Fibroblast of skin of abdomen (primary cell): ENCODE measurements at regions not wholly inside any gene's neighbourhood (a gene's known extent, or its start where the extent isn't known, plus 50 kb on each side); places are given as distances from the start of the nearest gene placed in this dataset.
A peak's percentile ranks its signal among the peaks of the same experiment; 100 is the strongest.

Experiments used
- DNase-seq: peaks from one replicate; pipeline ENCODE4 v3.0.0-alpha.2; 2013

- DNase-seq: no peak
These were observed 92.7 kb upstream of the NEURL1B start for GRCh38 chr5:172548311-172548731.

GRCh38 chr5:172546196-172546595 is 91.9 kb upstream of the SH3PXD2B start:
- no peak for DNase-seq

DNA sequence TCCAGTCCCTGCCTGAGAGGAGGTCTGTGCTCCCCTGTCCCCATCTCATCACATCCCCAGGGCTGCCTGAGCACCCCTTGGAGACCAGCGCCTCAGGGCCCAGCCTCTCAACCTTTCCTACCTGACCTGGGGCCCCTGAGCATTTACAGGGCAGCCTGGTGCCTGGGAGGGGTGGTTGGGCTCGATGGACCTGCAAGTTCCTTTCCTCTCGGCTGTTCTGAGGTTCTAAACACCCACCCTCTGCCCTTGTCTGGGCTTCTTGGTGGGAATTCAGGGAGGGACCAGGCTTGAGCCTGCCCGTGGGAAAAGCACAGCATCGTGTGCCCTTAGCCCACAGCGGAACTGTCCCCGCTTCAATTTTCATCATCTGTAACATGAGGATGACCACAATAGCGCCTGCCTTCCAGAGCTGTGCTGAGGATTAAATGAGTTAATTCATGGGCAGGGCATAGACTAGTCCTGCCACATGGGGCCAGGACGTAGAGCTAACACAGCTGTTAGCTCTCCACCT is 91.0 kb upstream of the SH3PXD2B start:
- DNase-seq: no peak

GRCh38 chr5:172544371-172545095 is 90.2 kb upstream of the SH3PXD2B start:
- no peak for DNase-seq

DNA sequence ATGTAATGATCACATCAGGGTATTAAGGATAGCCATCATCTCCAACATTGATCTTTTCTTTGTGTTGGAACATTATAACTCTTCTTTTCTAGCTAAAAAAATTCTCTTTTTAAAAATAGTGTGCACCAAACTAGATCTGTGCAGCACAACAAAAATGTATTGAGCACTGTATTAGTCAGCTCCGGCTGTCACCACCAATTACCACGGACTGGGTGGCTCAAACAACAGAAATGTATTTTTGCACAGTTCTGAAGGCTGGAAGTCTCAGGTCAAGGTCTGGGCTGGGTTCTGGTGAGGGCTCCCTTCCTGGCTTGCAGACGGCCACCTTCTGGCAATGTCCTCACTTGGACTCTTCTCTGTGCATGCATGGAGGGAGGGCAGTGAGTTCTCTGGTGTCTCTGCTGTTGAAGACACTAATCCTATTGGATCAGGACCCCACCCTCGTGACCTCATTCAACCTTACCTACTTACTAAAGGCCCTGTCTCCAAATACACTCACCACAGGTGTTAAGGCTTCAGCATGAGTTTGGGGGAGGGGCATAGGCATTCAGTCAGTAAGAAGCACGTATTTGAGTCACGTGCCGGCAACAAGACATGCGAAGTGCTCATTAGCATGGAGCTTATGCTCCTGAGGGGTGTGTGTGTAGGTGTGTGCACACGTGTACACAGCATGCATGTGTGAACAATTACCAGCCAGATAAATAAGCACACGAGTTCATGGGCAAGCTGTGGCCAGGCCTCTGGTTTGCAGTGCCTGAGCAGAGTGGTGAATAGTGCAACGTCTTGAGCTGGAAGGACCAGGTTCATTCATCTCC is 89.4 kb upstream of the SH3PXD2B start:
- DNase-seq: no peak

GRCh38 chr5:172542651-172543131 is 88.4 kb upstream of the SH3PXD2B start:
- DNase-seq: no peak

GRCh38 chr5:172541773-172542136 is 87.4 kb upstream of the SH3PXD2B start:
- no peak for DNase-seq

DNA sequence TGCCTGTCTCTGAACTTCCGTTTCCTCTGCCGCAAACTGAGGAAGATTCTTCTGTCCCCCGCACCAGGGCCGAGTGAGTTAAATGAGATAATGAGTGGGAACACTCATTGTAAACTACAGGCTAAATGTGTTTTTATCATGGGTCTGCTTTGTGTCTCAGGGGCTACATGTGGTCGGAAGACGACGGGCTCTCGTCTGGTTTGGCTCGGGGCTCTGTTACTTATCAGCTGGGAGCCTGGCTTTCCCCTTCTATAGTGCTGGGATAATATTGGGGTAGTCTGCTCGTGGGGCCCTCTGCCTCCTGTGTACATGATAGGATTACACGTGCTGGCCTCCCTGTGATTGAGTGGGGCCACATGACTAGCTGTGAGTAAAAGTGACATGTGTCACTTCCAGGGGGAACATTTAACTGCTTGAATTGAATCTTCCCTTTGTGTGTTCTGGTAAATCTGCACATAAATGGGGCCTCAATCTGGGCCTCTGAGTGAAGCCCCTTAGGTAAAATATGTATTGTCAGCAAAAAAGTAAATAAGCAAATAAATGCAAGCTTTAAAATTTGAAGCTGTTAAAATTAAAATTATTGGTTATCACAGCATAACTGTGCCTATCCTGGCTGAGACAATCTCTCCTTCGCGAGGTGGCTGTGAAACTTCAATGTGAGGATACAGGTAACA is 86.9 kb upstream of the SH3PXD2B start:
- no peak for DNase-seq

DNA sequence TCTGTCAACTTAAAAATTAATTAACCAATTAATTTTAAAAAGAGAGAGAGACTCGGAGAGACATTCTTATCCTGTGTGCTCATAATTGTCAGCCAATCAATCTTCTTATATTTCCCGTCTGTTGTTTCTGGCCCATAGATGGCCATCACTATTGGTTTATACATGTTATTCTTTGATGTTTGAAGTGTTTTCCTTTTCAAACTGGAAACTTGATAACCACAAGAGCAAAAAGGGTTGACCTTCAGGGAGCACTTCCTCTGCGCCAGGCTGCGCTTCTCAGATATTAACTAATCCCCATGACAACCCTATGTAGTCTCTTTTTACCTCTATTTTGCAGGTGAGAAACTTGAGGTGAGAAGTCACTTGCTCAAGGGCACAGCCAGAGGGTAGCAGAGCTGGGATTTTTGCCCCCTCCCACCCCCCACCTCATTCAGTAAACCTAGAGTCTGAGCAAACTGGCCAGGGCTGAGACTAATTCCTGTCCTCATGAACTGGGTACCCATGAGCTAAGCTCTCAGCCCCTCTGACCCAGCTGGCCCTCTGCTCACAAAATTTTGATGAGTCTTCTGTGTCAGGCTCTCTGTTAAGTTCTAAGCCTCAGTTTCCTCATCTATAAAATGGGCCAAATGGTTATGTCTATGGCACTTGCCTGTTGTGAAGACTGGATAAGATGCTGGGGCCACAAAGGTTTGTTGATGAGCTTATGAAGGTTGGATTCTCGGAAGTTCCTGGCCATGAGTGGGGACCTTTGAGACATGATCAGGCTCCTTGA is 86.0 kb upstream of the SH3PXD2B start:
- no peak for DNase-seq

GRCh38 chr5:172535108-172535445 is 80.8 kb upstream of the SH3PXD2B start:
- no peak for DNase-seq

GRCh38 chr5:172534229-172535107 is 80.1 kb upstream of the SH3PXD2B start:
- no peak for DNase-seq

GRCh38 chr5:172533399-172534228 is 79.3 kb upstream of the SH3PXD2B start:
- no peak for DNase-seq

GRCh38 chr5:172533058-172533398 is 78.7 kb upstream of the SH3PXD2B start:
- DNase-seq: no peak

- peak; percentile 12 for DNase-seq
These were observed 78.1 kb upstream of the SH3PXD2B start for GRCh38 chr5:172532439-172532838.

GRCh38 chr5:172531704-172532026 is 77.3 kb upstream of the SH3PXD2B start:
- no peak for DNase-seq

GRCh38 chr5:172530878-172531703 is 76.8 kb upstream of the SH3PXD2B start:
- DNase-seq: no peak

DNA sequence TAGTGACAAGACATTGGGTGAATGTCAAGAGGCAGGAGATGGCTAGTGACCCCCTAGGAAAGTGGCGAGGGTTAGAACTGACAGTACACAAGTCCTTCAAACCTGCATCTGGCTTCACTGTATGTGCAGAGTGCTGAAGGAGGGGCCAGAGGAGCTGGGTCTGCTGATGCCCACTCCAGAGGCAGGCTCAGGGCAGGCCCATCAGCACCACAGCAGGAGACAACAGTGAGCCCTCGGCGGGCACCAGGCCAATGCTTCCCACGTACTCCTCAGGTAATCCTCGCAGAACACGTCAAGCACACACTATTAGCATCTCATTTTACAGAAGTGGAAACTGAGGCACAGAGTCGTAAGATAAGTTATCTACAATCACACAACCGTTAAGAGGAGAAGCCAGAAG is 76.1 kb upstream of the SH3PXD2B start:
- DNase-seq: no peak

DNA sequence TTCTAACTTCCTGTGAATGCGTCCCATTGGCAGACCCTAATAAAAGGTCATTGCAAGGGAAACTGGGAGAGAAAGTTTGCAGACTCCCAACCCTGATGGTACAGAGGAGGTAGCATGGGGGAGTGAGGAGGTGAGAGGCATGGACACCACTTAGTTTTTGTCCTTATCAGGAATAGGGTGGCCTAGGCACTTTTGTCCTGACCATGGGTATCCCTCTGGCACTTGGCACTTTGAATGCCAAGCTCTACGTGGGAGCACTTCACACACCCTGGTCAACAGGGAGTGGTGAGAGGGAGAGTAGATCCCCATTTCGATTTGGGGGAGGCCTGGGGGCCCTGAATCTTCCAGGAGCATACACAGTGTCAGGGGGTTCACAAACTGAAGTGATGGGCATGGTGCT is 75.6 kb upstream of the SH3PXD2B start:
- DNase-seq: no peak

DNA sequence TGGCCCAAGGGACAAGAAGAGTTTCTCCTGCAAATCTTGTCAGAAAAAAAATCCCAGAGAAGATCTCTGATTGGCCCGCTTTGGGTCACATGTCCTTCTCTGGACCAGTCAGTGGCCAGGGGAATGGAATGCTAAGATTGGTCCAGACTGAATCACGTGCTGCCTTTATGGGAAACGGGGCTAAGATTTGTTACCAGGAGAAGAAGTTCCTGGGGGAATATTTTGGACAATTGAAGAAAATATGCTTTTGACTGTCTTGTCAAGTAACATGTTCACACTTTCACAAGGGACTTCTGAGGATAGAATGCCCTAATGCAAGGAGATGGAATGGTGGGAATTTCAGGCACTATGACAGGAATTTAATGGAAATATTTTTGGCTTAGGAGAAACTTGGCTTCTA is 74.1 kb upstream of the SH3PXD2B start:
- DNase-seq: peak; percentile 48

- no peak for DNase-seq
These were observed 73.2 kb upstream of the SH3PXD2B start for GRCh38 chr5:172527559-172527958.
